ENCODE measurements at regions not wholly inside any gene's neighbourhood (a gene's known extent, or its start where the extent isn't known, plus 50 kb on each side); places are given as distances from the start of the nearest gene placed in this dataset.

DNA sequence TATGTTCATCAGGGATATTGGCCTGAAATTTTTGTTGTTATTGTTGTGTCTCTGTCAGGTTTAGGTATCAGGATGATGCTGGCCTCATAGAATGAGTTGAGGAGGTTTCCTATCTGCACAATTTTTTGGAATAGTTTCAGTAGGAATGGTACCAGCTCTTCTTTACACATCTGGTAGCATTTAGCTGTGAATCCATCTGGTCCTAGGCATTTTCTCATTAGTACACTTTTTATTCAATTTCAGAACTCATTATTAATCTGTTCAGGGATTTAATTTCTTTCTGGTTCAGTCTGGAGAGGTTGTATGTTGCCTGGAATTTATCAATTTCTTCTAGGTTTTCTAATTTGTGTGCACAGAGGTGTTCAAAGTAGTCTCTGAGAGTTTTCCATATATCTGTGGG is 57.0 kb downstream of the STRIT1 start (continued):
- TF ChIP-seq, protein P1, sequence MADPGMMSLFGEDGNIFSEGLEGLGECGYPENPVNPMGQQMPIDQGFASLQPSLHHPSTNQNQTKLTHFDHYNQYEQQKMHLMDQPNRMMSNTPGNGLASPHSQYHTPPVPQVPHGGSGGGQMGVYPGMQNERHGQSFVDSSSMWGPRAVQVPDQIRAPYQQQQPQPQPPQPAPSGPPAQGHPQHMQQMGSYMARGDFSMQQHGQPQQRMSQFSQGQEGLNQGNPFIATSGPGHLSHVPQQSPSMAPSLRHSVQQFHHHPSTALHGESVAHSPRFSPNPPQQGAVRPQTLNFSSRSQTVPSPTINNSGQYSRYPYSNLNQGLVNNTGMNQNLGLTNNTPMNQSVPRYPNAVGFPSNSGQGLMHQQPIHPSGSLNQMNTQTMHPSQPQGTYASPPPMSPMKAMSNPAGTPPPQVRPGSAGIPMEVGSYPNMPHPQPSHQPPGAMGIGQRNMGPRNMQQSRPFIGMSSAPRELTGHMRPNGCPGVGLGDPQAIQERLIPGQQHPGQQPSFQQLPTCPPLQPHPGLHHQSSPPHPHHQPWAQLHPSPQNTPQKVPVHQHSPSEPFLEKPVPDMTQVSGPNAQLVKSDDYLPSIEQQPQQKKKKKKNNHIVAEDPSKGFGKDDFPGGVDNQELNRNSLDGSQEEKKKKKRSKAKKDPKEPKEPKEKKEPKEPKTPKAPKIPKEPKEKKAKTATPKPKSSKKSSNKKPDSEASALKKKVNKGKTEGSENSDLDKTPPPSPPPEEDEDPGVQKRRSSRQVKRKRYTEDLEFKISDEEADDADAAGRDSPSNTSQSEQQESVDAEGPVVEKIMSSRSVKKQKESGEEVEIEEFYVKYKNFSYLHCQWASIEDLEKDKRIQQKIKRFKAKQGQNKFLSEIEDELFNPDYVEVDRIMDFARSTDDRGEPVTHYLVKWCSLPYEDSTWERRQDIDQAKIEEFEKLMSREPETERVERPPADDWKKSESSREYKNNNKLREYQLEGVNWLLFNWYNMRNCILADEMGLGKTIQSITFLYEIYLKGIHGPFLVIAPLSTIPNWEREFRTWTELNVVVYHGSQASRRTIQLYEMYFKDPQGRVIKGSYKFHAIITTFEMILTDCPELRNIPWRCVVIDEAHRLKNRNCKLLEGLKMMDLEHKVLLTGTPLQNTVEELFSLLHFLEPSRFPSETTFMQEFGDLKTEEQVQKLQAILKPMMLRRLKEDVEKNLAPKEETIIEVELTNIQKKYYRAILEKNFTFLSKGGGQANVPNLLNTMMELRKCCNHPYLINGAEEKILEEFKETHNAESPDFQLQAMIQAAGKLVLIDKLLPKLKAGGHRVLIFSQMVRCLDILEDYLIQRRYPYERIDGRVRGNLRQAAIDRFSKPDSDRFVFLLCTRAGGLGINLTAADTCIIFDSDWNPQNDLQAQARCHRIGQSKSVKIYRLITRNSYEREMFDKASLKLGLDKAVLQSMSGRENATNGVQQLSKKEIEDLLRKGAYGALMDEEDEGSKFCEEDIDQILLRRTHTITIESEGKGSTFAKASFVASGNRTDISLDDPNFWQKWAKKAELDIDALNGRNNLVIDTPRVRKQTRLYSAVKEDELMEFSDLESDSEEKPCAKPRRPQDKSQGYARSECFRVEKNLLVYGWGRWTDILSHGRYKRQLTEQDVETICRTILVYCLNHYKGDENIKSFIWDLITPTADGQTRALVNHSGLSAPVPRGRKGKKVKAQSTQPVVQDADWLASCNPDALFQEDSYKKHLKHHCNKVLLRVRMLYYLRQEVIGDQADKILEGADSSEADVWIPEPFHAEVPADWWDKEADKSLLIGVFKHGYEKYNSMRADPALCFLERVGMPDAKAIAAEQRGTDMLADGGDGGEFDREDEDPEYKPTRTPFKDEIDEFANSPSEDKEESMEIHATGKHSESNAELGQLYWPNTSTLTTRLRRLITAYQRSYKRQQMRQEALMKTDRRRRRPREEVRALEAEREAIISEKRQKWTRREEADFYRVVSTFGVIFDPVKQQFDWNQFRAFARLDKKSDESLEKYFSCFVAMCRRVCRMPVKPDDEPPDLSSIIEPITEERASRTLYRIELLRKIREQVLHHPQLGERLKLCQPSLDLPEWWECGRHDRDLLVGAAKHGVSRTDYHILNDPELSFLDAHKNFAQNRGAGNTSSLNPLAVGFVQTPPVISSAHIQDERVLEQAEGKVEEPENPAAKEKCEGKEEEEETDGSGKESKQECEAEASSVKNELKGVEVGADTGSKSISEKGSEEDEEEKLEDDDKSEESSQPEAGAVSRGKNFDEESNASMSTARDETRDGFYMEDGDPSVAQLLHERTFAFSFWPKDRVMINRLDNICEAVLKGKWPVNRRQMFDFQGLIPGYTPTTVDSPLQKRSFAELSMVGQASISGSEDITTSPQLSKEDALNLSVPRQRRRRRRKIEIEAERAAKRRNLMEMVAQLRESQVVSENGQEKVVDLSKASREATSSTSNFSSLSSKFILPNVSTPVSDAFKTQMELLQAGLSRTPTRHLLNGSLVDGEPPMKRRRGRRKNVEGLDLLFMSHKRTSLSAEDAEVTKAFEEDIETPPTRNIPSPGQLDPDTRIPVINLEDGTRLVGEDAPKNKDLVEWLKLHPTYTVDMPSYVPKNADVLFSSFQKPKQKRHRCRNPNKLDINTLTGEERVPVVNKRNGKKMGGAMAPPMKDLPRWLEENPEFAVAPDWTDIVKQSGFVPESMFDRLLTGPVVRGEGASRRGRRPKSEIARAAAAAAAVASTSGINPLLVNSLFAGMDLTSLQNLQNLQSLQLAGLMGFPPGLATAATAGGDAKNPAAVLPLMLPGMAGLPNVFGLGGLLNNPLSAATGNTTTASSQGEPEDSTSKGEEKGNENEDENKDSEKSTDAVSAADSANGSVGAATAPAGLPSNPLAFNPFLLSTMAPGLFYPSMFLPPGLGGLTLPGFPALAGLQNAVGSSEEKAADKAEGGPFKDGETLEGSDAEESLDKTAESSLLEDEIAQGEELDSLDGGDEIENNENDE (IDR thresholded peaks at IDR 0.05; ENCODE audit: insufficient replicate concordance, low read length): no peak
- TF ChIP-seq CBX5 (IDR thresholded peaks at IDR 0.05; ENCODE audit: low read depth, low read length): no peak
- no peak for TF ChIP-seq SP1 (IDR thresholded peaks at IDR 0.05; ENCODE audit: low read depth, low read length)
- TF ChIP-seq SP4 (IDR thresholded peaks at IDR 0.05; ENCODE audit: low read length): no peak
- TF ChIP-seq, protein P2, sequence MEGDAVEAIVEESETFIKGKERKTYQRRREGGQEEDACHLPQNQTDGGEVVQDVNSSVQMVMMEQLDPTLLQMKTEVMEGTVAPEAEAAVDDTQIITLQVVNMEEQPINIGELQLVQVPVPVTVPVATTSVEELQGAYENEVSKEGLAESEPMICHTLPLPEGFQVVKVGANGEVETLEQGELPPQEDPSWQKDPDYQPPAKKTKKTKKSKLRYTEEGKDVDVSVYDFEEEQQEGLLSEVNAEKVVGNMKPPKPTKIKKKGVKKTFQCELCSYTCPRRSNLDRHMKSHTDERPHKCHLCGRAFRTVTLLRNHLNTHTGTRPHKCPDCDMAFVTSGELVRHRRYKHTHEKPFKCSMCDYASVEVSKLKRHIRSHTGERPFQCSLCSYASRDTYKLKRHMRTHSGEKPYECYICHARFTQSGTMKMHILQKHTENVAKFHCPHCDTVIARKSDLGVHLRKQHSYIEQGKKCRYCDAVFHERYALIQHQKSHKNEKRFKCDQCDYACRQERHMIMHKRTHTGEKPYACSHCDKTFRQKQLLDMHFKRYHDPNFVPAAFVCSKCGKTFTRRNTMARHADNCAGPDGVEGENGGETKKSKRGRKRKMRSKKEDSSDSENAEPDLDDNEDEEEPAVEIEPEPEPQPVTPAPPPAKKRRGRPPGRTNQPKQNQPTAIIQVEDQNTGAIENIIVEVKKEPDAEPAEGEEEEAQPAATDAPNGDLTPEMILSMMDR (IDR thresholded peaks at IDR 0.05; ENCODE audit: control extremely low read depth in 1 of 3, insufficient read depth in 1 of 3, low read depth in 1 of 3, low read length in 3 of 3): no peak
- no peak for TF ChIP-seq TBP (IDR thresholded peaks at IDR 0.05; ENCODE audit: low read depth, low read length)
- no peak for TF ChIP-seq EZH2 (IDR thresholded peaks at IDR 0.05; ENCODE audit: low read depth, low read length, severe bottlenecking)
- TF ChIP-seq KDM1A (IDR thresholded peaks at IDR 0.05; ENCODE audit: borderline replicate concordance, low read length): no peak
- TF ChIP-seq SIRT6 (IDR thresholded peaks at IDR 0.05; ENCODE audit: low read length): no peak
- TF ChIP-seq FOSL1 (IDR thresholded peaks at IDR 0.05; ENCODE audit: insufficient read depth, low read depth, low read length): no peak
